ENCODE measurements at regions not wholly inside any gene's neighbourhood (a gene's known extent, or its start where the extent isn't known, plus 50 kb on each side); places are given as distances from the start of the nearest gene placed in this dataset.

DNA sequence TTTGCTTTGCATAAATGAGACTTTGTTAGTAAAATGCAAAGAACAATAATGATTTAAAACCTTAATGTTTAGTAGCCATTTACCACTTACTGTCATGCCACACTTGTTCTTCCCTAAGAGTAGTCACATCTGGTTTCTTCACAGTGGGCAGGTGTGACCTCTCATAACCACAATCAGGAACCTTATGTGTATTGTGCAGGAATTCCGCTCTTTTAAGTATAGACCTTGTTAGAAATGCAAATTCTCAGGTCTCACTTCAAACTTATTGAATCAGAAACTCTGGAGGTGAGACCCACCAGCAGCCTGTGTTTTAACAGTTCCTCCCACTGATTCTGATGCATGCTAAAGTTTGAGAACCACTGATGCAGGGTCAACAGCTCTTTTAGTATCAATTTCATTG lies 518.8 kb upstream of the MEX3C start:
- in situ Hi-C loops (cut with MboI; ENCODE audit: low sequenced_read_pairs): no loop called here
- Histone ChIP-seq H3K9me3 (no peaks in the 10 kb centered on the region), H3K4me1 (no peaks in the 10 kb centered on the region), H3K4me3 (no peak overlapping the region), H3K36me3 (replicated peaks) (no peaks in the 10 kb centered on the region), H3K27me3 (ENCODE audit: low read depth) (no peaks in the 10 kb centered on the region)
- DNase-seq (ENCODE audit: low spot score in 2 of 2): no peak

DNA sequence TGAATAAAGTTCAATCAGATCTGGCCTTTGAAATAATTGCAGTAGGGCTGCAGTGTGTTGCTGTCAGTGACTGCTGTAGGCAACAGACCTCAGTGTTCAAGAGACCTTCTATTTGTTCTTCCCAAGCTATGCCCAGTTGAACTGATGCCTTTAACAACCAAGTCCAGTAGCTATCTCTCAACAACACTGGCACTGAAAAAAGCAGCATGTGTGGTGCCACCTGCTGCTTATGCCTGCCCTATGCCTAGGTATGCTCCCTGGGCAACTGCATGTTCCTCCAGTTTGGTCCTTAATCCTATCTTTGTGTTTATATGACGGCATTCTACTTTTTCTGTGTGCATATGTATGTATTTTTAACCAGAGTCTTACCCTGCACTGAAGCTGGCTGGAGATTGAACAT lies 523.9 kb upstream of the MEX3C start:
- in situ Hi-C loops (cut with MboI; ENCODE audit: low sequenced_read_pairs): no loop called here

GRCh38 chr18:51721996-51722395 lies 524.5 kb upstream of the MEX3C start:
- no peaks in the 10 kb centered on the region for H3K36me3 ChIP-seq (replicated peaks)
- in situ Hi-C loops (cut with MboI; ENCODE audit: low sequenced_read_pairs): no loop called here
- no peaks in the 10 kb centered on the region for H3K9me3 ChIP-seq
- H3K4me1 ChIP-seq: no peaks in the 10 kb centered on the region
- H3K4me3 ChIP-seq: no peak overlapping the region
- DNase-seq (ENCODE audit: low spot score in 2 of 2): no peak
- H3K27me3 ChIP-seq (ENCODE audit: low read depth): no peaks in the 10 kb centered on the region

More for the DNA sequence above, 523.9 kb upstream of the MEX3C start:
- no peak for DNase-seq (ENCODE audit: low spot score in 2 of 2)
- Histone ChIP-seq H3K9me3 (no peaks in the 10 kb centered on the region), H3K27me3 (ENCODE audit: low read depth) (no peaks in the 10 kb centered on the region), H3K4me3 (no peak overlapping the region), H3K36me3 (replicated peaks) (no peaks in the 10 kb centered on the region), H3K4me1 (no peaks in the 10 kb centered on the region)

DNA sequence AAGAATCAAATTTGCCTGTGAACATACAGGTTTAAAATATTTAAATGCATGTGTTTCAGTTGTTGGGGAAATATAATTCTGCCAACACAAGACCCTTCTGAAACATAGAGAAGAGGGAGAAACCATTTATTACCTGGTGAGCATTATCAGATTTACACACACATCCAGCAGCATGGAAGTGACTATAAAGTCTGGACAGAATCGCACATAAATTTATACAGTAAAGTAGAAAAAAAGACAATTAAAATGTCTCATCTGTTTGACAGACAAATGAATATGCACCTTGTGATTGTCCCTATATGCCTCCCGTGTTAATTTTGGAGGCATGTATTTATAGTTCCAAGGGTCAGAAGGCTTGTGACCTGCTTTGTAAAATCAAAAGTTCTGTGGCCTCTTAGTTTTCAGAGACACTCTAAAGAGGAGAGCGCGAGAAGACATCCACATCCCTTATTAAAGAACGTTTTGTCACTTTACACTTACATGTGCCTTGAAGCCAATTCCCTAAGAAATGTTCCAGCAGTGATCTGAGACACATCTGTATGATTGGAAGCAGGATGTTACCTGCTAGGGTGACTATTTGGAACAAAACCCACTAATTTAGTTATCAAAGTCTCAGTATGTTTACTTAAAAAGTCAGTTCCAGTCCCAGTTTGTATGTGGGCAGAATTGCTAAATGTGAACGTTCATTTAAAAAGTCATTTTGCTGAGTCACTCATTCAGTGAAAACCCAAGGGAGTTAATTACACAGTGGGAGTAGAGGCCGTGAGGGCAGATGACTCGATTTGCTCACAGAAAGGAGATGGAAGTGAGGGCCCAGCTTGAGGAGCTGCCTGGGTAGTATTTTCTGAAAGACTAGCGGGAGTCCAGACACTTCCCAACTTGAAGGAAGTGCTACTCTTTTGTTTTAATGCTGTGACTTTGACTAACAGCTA lies 527.6 kb upstream of the MEX3C start:
- in situ Hi-C loops (cut with MboI; ENCODE audit: low sequenced_read_pairs): no loop called here
- no peak overlapping the region for H3K4me3 ChIP-seq
- H3K36me3 ChIP-seq (replicated peaks): no peaks in the 10 kb centered on the region
- no peaks in the 10 kb centered on the region for H3K9me3 ChIP-seq
- no peaks in the 10 kb centered on the region for H3K4me1 ChIP-seq
- DNase-seq (ENCODE audit: low spot score in 2 of 2): no peak
- no peaks in the 10 kb centered on the region for H3K27me3 ChIP-seq (ENCODE audit: low read depth)

DNA sequence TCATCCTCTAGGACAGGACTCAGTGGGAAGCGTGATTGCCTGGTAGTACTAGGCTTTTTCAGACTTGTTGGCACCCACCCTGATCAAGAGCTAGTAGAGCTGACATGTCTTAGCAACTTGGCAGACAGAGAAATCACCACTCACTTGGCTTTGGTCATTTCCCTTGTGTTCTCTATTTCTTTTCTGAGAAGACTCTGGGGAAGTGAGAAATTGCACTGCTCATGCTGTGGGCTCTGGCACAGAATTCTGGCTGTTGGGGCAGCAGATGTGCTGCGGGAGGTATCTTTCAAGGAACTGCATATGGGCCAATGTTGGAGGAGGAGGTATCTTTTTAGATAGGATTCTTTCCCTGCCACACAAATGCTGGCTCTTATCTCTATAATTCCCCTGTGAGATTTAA lies 529.1 kb upstream of the MEX3C start:
- H3K4me1 ChIP-seq: no peaks in the 10 kb centered on the region
- DNase-seq (ENCODE audit: low spot score in 2 of 2): no peak
- no peaks in the 10 kb centered on the region for H3K27me3 ChIP-seq (ENCODE audit: low read depth)
- no peaks in the 10 kb centered on the region for H3K36me3 ChIP-seq (replicated peaks)
- in situ Hi-C loops (cut with MboI; ENCODE audit: low sequenced_read_pairs): no loop called here
- H3K4me3 ChIP-seq: no peak overlapping the region
- no peaks in the 10 kb centered on the region for H3K9me3 ChIP-seq

GRCh38 chr18:51727780-51728179 lies 530.3 kb upstream of the MEX3C start:
- DNase-seq (ENCODE audit: low spot score in 2 of 2): no peak

DNA sequence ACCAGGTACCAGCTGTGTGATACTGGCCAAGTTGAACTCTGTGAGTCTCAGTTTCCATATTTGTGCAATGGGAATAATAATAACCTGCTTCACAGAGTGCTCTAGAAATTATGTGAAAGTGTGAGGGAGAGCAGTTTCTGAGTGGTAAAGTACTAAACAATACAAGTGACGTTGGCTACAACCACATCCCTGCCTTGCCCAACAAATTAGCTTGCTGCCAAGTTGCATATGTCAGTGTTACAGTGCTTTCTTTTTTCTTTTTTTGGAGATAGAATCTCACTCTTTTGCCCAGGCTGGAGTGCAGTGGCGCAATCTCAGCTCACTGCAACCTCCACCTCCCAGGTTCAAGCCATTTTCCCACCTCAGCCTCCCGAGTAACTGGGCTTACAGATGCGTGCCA lies 533.6 kb upstream of the MEX3C start:
- no peak for DNase-seq (ENCODE audit: low spot score in 2 of 2)
- Histone ChIP-seq H3K9me3 (no peaks in the 10 kb centered on the region), H3K4me3 (no peak overlapping the region), H3K36me3 (replicated peaks) (no peaks in the 10 kb centered on the region), H3K4me1 (no peaks in the 10 kb centered on the region), H3K27me3 (ENCODE audit: low read depth) (no peaks in the 10 kb centered on the region)
- in situ Hi-C loops (cut with MboI; ENCODE audit: low sequenced_read_pairs): no loop called here

More at GRCh38 chr18:51727780-51728179, 530.3 kb upstream of the MEX3C start:
- no peaks in the 10 kb centered on the region for H3K27me3 ChIP-seq (ENCODE audit: low read depth)
- in situ Hi-C loops (cut with MboI; ENCODE audit: low sequenced_read_pairs): no loop called here
- no peaks in the 10 kb centered on the region for H3K4me1 ChIP-seq
- H3K4me3 ChIP-seq: no peak overlapping the region
- no peaks in the 10 kb centered on the region for H3K9me3 ChIP-seq
- no peaks in the 10 kb centered on the region for H3K36me3 ChIP-seq (replicated peaks)

GRCh38 chr18:51734576-51734975 lies 537.1 kb upstream of the MEX3C start:
- Histone ChIP-seq H3K9me3 (no peaks in the 10 kb centered on the region), H3K4me1 (no peaks in the 10 kb centered on the region), H3K4me3 (no peak overlapping the region), H3K36me3 (replicated peaks) (no peaks in the 10 kb centered on the region), H3K27me3 (ENCODE audit: low read depth) (no peaks in the 10 kb centered on the region)
- no peak for DNase-seq (ENCODE audit: low spot score in 2 of 2)
- in situ Hi-C loops (cut with MboI; ENCODE audit: low sequenced_read_pairs): no loop called here

DNA sequence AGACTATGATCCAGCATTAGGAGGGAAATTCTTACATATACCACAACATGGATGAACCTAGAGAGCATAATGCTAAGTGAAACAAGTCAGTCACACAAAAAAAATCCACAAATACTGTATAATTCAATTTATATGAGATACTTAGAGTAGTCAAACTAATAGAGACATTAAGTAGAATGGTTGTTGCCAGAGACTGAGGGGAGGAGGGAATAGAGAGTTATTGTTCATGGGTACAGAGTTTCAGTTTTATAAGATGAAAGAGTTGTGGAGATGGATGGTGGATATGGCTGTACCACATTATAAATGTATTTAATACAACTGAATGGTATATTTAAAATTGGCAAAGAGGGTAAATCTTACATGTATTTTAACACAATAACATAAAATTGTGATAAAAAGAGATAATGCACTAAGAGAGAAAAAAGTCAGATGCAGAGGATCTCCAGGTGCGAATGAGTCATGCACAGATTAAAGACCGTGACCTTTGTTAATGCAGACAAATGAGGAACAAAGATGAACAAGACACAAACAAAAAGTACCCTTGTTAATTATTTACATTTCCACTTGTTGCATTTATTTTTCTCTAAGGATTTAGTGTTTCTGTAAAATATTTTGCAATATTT lies 541.7 kb upstream of the MEX3C start:
- H3K27me3 ChIP-seq (ENCODE audit: low read depth): no peaks in the 10 kb centered on the region
- in situ Hi-C loops (cut with MboI; ENCODE audit: low sequenced_read_pairs): no loop called here
- no peaks in the 10 kb centered on the region for H3K36me3 ChIP-seq (replicated peaks)
- DNase-seq (ENCODE audit: low spot score in 2 of 2): no peak
- no peaks in the 10 kb centered on the region for H3K9me3 ChIP-seq
- no peaks in the 10 kb centered on the region for H3K4me1 ChIP-seq
- H3K4me3 ChIP-seq: no peak overlapping the region

- no peaks in the 10 kb centered on the region for H3K4me1 ChIP-seq
- H3K4me3 ChIP-seq: no peak overlapping the region
- no peaks in the 10 kb centered on the region for H3K36me3 ChIP-seq (replicated peaks)
- H3K9me3 ChIP-seq: no peaks in the 10 kb centered on the region
- H3K27me3 ChIP-seq (ENCODE audit: low read depth): no peaks in the 10 kb centered on the region
- DNase-seq (ENCODE audit: low spot score in 2 of 2): no peak
- in situ Hi-C loops (cut with MboI; ENCODE audit: low sequenced_read_pairs): no loop called here
Observed at GRCh38 chr18:51751901-51752300, 554.4 kb upstream of the MEX3C start.

GRCh38 chr18:51753365-51754057 lies 556.0 kb upstream of the MEX3C start:
- Histone ChIP-seq H3K4me1 (no peaks in the 10 kb centered on the region), H3K4me3 (no peak overlapping the region), H3K27me3 (ENCODE audit: low read depth) (no peaks in the 10 kb centered on the region), H3K9me3 (no peaks in the 10 kb centered on the region), H3K36me3 (replicated peaks) (no peaks in the 10 kb centered on the region)
- no peak for DNase-seq (ENCODE audit: low spot score in 2 of 2)
- in situ Hi-C loops (cut with MboI; ENCODE audit: low sequenced_read_pairs): no loop called here

DNA sequence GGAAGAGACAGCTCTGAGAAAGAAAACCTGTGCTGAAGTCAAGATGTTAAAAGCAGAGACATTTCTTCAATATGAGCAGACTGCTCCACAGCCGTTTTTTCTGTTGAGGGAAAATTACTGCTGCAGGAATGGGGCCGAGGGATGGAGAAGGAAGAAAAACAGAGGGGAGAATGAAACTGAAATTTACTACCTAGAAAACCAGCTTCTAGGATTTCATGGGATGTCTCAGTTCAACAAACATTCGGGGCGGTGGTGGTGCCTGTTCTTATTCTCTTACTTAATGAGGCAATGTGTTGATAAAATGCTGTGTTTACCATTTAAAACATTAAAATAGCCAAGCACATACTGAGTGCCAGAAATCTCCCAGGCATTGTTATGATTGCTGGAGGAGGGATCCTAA lies 557.1 kb upstream of the MEX3C start:
- no peaks in the 10 kb centered on the region for H3K4me1 ChIP-seq
- in situ Hi-C loops (cut with MboI; ENCODE audit: low sequenced_read_pairs): no loop called here
- H3K4me3 ChIP-seq: no peak overlapping the region
- H3K9me3 ChIP-seq: no peaks in the 10 kb centered on the region
- H3K36me3 ChIP-seq (replicated peaks): no peaks in the 10 kb centered on the region
- no peak for DNase-seq (ENCODE audit: low spot score in 2 of 2)
- H3K27me3 ChIP-seq (ENCODE audit: low read depth): no peaks in the 10 kb centered on the region

DNA sequence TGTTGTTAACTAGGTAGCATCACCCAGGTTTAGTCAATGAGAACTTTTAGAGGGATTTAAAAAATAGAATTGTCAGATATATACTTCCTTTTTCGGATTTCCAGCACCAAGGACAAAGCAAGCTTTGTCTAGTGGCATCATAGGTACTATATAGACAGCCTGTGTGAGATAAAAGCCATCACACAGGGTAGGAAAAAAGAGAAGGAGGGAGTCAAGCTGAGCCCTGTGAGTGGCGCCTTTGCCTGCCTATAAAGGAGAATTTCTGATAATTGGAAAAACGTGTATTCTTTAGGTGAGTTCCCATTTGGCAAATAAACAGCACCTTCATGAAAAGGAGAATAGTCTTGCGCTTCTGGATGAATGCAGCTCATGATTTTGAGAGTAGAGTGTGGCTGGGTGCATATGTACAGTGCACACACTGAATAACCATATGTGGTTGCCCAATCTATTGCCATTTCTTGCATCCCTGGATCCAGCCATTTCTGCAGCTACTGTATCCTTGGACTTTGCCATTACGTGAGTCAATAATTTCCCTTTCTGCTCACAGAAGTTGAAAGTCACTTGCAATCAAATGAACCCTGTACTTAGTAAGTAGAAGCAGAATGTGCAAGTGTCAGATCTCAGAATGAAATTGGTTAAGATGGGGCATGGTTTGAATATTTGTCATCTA lies 559.9 kb upstream of the MEX3C start:
- Histone ChIP-seq H3K9me3 (no peaks in the 10 kb centered on the region; the same call in 1 of the 2 replicates), H3K27me3 (ENCODE audit: low read depth) (no peaks in the 10 kb centered on the region), H3K4me3 (no peak overlapping the region), H3K36me3 (replicated peaks) (no peaks in the 10 kb centered on the region), H3K4me1 (no peaks in the 10 kb centered on the region)
- in situ Hi-C loops (cut with MboI; ENCODE audit: low sequenced_read_pairs): no loop called here
- no peak for DNase-seq (ENCODE audit: low spot score in 2 of 2)

Measured in HAP-1 (cell line).